Loucy (cell line): ENCODE measurements at regions not wholly inside any gene's neighbourhood (a gene's known extent, or its start where the extent isn't known, plus 50 kb on each side); places are given as distances from the start of the nearest gene placed in this dataset.

Source experiments
- H2AFZ ChIP-seq: fragments of 200-600 bp; sonication (generic); 2 replicates; pipeline ENCODE4 v1.6.0; 2016; ENCODE audit warnings: antibody characterized with exemption, mild to moderate bottlenecking, low read length, moderate library complexity
- H3F3A ChIP-seq: fragments of 200-600 bp; 2 replicates; pipeline ENCODE4 v1.6.0; 2016; ENCODE audit warnings: antibody characterized with exemption, low read depth, mild to moderate bottlenecking
- H3K27me3 ChIP-seq: fragments of 200-600 bp; sonication (generic); 2 replicates; pipeline ENCODE4 v1.6.1; 2014; ENCODE audit warnings: low read length, mild to moderate bottlenecking; ENCODE audit not compliant: insufficient read depth, poor library complexity, severe bottlenecking
- H3K36me3 ChIP-seq: fragments of 200-600 bp; sonication (generic); 2 replicates; pipeline ENCODE4 v1.6.1; 2016; ENCODE audit warnings: low read length; ENCODE audit not compliant: insufficient read depth
- H3K4me1 ChIP-seq: fragments of 200-600 bp; sonication (generic); 2 replicates; pipeline ENCODE4 v1.5.1; 2014; ENCODE audit warnings: low read length, mild to moderate bottlenecking; ENCODE audit not compliant: insufficient read depth, poor library complexity, severe bottlenecking
- H3K4me2 ChIP-seq: fragments of 200-600 bp; sonication (generic); 2 replicates; pipeline ENCODE4 v1.6.0; 2014; ENCODE audit warnings: antibody characterized with exemption, low read length, low read depth, mild to moderate bottlenecking; ENCODE audit not compliant: poor library complexity, severe bottlenecking
- H3K4me3 ChIP-seq: fragments of 200-600 bp; sonication (generic); 2 replicates; pipeline ENCODE4 v1.5.1; 2014; ENCODE audit warnings: low read length, mild to moderate bottlenecking, mixed read lengths; ENCODE audit not compliant: poor library complexity, severe bottlenecking
- H3K79me2 ChIP-seq: fragments of 200-600 bp; sonication (generic); 2 replicates; pipeline ENCODE4 v1.6.1; 2014; ENCODE audit warnings: low read length; ENCODE audit not compliant: insufficient read depth
- H3K9ac ChIP-seq: fragments of 200-600 bp; sonication (generic); 2 replicates; pipeline ENCODE4 v1.6.0; 2014; ENCODE audit warnings: mild to moderate bottlenecking, low read depth, low read length, moderate library complexity; ENCODE audit not compliant: poor library complexity, severe bottlenecking
- H3K9me2 ChIP-seq: fragments of 200-600 bp; sonication (generic); replicated peaks from 2 replicates; pipeline ENCODE4 v1.6.1; 2016; ENCODE audit warnings: low read depth, low read length, mixed read lengths
- H3K9me3 ChIP-seq: fragments of 200-600 bp; sonication (generic); 2 replicates; pipeline ENCODE4 v1.6.1; 2014; ENCODE audit warnings: mild to moderate bottlenecking, antibody characterized with exemption, low read length, low read depth; ENCODE audit not compliant: insufficient read depth
- H4K20me1 ChIP-seq: fragments of 200-600 bp; sonication (generic); 2 replicates; pipeline ENCODE4 v1.6.0; 2014; ENCODE audit warnings: antibody characterized with exemption, low read length, mild to moderate bottlenecking; ENCODE audit not compliant: insufficient read depth, poor library complexity, severe bottlenecking
- EZH2phosphoT487 ChIP-seq: fragments of 200-600 bp; IDR thresholded peaks from 2 replicates; pipeline ENCODE4 v1.6.1; 2018; ENCODE audit warnings: antibody characterized with exemption, mild to moderate bottlenecking, moderate library complexity, borderline replicate concordance
- TF ChIP-seq, protein P1 (sequence below): fragments of 200-600 bp; sonication (generic); conservative IDR thresholded peaks from 2 replicates; pipeline ENCODE4 v1.5.1; 2014; ENCODE audit warnings: mild to moderate bottlenecking, antibody characterized with exemption, low read length

DNA sequence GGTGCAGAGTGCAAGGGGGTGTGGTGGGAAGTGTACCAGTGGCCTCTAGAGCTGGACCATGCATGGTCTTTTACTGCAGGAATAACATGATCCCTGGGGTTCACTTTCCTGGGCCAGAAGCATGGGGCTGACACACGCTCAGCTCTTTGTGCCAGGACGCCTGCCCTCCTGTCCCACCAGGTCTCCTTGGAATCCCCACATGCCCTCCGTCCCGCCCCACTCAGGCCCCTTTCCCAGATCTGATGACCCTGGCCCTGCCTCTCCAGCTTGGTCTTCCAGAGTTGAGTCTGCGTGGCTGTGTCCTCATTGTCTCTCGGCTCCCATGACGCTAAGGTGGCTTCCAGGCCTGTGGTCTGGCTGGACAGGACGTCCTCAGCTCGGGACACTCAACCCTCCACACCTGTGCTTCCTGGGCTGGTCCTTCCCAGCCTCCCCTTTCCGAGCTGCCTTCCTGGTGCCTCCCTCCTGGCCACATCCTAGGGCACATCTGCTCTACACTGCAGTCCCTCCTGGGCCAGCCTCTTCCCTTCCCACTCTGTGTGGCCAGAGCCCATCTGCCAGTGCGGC lies 249.5 kb upstream of the SHH start:
- peaks cover 15% of the 10 kb centered on the region; the same call in 1 of the 2 replicates for H3K9me3 ChIP-seq
- H3K4me3 ChIP-seq: no peak overlapping the region
- no peaks in the 10 kb centered on the region for H3K79me2 ChIP-seq
- no peak overlapping the region for H2AFZ ChIP-seq
- no peaks in the 10 kb centered on the region for H3K9me2 ChIP-seq
- no peaks in the 10 kb centered on the region for H3K27me3 ChIP-seq
- H3K36me3 ChIP-seq: no peaks in the 10 kb centered on the region
- no peak overlapping the region for H3K4me2 ChIP-seq
- no peaks in the 10 kb centered on the region for H4K20me1 ChIP-seq
- H3K9ac ChIP-seq: no peak overlapping the region
- H3K4me1 ChIP-seq: no peaks in the 10 kb centered on the region
- TF ChIP-seq, protein P1, sequence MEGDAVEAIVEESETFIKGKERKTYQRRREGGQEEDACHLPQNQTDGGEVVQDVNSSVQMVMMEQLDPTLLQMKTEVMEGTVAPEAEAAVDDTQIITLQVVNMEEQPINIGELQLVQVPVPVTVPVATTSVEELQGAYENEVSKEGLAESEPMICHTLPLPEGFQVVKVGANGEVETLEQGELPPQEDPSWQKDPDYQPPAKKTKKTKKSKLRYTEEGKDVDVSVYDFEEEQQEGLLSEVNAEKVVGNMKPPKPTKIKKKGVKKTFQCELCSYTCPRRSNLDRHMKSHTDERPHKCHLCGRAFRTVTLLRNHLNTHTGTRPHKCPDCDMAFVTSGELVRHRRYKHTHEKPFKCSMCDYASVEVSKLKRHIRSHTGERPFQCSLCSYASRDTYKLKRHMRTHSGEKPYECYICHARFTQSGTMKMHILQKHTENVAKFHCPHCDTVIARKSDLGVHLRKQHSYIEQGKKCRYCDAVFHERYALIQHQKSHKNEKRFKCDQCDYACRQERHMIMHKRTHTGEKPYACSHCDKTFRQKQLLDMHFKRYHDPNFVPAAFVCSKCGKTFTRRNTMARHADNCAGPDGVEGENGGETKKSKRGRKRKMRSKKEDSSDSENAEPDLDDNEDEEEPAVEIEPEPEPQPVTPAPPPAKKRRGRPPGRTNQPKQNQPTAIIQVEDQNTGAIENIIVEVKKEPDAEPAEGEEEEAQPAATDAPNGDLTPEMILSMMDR: no peak
- TF ChIP-seq EZH2phosphoT487: no peak
- H3F3A ChIP-seq: no peaks in the 10 kb centered on the region

DNA sequence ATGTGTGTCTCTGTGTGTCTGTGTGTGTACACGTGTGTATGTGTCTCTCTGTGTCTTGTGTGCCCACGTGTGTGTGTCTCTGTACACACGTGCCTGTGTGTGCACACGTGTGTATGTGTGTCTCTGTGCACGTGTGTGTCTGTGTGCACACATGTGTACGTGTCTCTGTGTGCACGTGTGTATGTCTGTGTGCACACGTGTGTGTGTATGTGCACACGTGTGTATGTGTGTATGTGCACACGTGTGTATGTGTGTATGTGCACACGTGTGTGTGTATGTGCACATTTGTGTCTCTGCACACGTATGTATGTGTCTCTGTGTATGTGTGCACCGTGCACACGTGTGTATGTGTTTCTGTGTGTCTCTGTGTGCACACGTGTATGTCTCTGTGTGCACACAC lies 248.7 kb upstream of the SHH start:
- H3K4me3 ChIP-seq: no peak overlapping the region
- no peaks in the 10 kb centered on the region for H3K36me3 ChIP-seq
- no peaks in the 10 kb centered on the region for H3K4me1 ChIP-seq
- TF ChIP-seq, protein P1: no peak
- TF ChIP-seq EZH2phosphoT487: no peak
- no peaks in the 10 kb centered on the region for H4K20me1 ChIP-seq
- no peak overlapping the region for H2AFZ ChIP-seq
- H3K9me2 ChIP-seq: no peaks in the 10 kb centered on the region
- no peaks in the 10 kb centered on the region for H3K79me2 ChIP-seq
- no peak overlapping the region for H3K4me2 ChIP-seq
- no peaks in the 10 kb centered on the region for H3K27me3 ChIP-seq
- no peaks in the 10 kb centered on the region for H3F3A ChIP-seq
- peaks cover 15% of the 10 kb centered on the region; the same call in 1 of the 2 replicates for H3K9me3 ChIP-seq
- H3K9ac ChIP-seq: no peak overlapping the region

DNA sequence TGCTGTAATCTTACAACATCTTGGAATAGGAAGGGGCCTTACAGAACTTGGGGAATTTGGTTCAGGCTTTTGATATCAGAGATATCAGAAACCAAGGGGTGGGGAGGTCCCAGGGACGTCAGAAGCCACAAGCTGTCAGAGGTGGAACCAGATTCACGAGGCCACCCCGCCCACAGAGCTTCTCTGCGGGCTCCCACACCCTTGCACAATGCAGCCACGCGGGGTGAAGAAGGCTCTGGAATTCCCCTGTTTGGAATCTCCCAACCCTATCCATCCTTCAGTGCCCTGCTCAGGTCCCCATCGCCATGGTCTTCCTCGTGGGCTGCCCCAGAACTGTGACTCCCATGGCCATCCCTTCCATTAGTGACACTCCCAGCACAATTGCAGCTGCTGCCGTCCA lies 247.1 kb upstream of the SHH start:
- no peak overlapping the region for H3K9ac ChIP-seq
- H4K20me1 ChIP-seq: no peaks in the 10 kb centered on the region
- H3K4me3 ChIP-seq: no peak overlapping the region
- peaks cover 15% of the 10 kb centered on the region; the same call in 1 of the 2 replicates for H3K9me3 ChIP-seq
- no peaks in the 10 kb centered on the region for H3F3A ChIP-seq
- no peaks in the 10 kb centered on the region for H3K79me2 ChIP-seq
- no peaks in the 10 kb centered on the region for H3K4me1 ChIP-seq
- no peak overlapping the region for H3K4me2 ChIP-seq
- no peak overlapping the region for H2AFZ ChIP-seq
- TF ChIP-seq, protein P1: no peak
- TF ChIP-seq EZH2phosphoT487: no peak
- no peaks in the 10 kb centered on the region for H3K9me2 ChIP-seq
- no peaks in the 10 kb centered on the region for H3K36me3 ChIP-seq
- H3K27me3 ChIP-seq: no peaks in the 10 kb centered on the region
